Effector memory CD4-positive, alpha-beta T cell (primary cell): ENCODE measurements at regions not wholly inside any gene's neighbourhood (a gene's known extent, or its start where the extent isn't known, plus 50 kb on each side); places are given as distances from the start of the nearest gene placed in this dataset.

Source experiments
- DNase-seq, 3 donors: peaks; one replicate each; pipeline ENCODE4 v3.0.0-alpha.2; 2020
- H3K27ac ChIP-seq: 2 replicates; pipeline ENCODE4 v1.7.0; 2013; ENCODE audit warnings: mild to moderate bottlenecking, low read length, moderate library complexity; ENCODE audit not compliant: insufficient read depth, poor library complexity, severe bottlenecking
- H3K27me3 ChIP-seq: replicated peaks from 2 replicates; pipeline ENCODE4 v1.7.0; 2013; ENCODE audit warnings: mild to moderate bottlenecking, low read length; ENCODE audit not compliant: insufficient read depth, control insufficient read depth, poor library complexity, severe bottlenecking
- H3K36me3 ChIP-seq: 2 replicates; pipeline ENCODE4 v1.7.0; 2013; ENCODE audit warnings: mild to moderate bottlenecking, low read length, moderate library complexity; ENCODE audit not compliant: control insufficient read depth, insufficient read depth
- H3K4me1 ChIP-seq: 2 replicates; pipeline ENCODE4 v1.7.0; 2013; ENCODE audit warnings: low read length, mild to moderate bottlenecking; ENCODE audit not compliant: control insufficient read depth, insufficient read depth, poor library complexity, severe bottlenecking
- H3K4me3 ChIP-seq: 2 replicates; pipeline ENCODE4 v1.7.0; 2013; ENCODE audit warnings: low read length, low read depth, mild to moderate bottlenecking; ENCODE audit not compliant: insufficient read depth, poor library complexity, severe bottlenecking
- H3K9me3 ChIP-seq: 2 replicates; pipeline ENCODE4 v1.7.0; 2013; ENCODE audit warnings: mild to moderate bottlenecking, low read length, moderate library complexity; ENCODE audit not compliant: control insufficient read depth

DNA sequence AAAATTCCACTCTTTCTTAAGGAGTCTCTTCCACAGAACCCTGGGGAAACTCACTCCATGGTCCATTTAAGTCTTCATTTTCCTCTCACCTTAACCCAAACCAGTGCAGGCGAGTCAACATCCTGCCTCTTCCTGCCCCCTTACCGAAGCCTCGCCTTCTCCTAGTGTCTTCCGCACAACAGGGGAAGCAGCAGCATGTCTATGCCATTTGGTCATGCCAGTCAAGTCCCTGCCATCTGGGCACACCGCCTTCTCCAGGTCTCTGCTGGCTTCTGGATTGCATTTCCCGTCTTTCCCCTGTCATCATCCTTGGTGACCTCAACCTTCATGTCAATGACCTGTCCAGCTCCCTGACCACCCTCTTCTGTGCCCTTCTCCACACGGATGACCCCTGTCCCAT lies 77.3 kb upstream of the FZD7 start:
- Histone ChIP-seq H3K36me3 (no peaks in the 10 kb centered on the region), H3K4me3 (no peak overlapping the region), H3K9me3 (no peaks in the 10 kb centered on the region), H3K27me3 (no peaks in the 10 kb centered on the region), H3K4me1 (no peaks in the 10 kb centered on the region), H3K27ac (no peak overlapping the region)
- no peak for DNase-seq

DNA sequence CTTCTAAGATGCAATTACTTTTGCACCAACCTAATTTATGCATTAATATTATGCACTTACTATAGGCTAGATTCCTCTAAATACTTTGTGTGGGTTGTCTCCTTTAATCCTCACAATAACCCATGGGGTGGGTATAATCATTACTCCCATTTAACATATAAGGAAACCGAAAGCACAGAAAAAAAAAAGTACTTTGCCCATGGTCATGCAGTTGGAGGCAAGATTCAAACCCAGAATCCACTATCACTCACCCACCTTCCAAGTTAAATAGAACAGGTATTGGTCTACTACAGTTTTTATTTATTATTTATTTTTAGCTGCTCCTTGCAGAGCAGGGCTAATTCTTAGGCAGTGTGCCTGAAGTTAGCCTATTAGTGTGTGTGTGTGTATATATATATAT lies 76.6 kb upstream of the FZD7 start:
- Histone ChIP-seq H3K4me3 (no peak overlapping the region), H3K27ac (no peak overlapping the region), H3K36me3 (no peaks in the 10 kb centered on the region), H3K27me3 (no peaks in the 10 kb centered on the region), H3K9me3 (no peaks in the 10 kb centered on the region), H3K4me1 (no peaks in the 10 kb centered on the region)
- DNase-seq: no peak

- H3K27ac ChIP-seq: no peak overlapping the region
- no peaks in the 10 kb centered on the region for H3K27me3 ChIP-seq
- no peaks in the 10 kb centered on the region for H3K9me3 ChIP-seq
- H3K4me3 ChIP-seq: no peak overlapping the region
- no peak for DNase-seq
- no peaks in the 10 kb centered on the region for H3K36me3 ChIP-seq
- no peaks in the 10 kb centered on the region for H3K4me1 ChIP-seq
These were observed 74.5 kb upstream of the FZD7 start for GRCh38 chr2:201959198-201959597.

GRCh38 chr2:201959626-201960025 lies 74.0 kb upstream of the FZD7 start:
- H3K36me3 ChIP-seq: no peaks in the 10 kb centered on the region
- H3K4me3 ChIP-seq: no peak overlapping the region
- no peak for DNase-seq
- no peaks in the 10 kb centered on the region for H3K27me3 ChIP-seq
- no peaks in the 10 kb centered on the region for H3K9me3 ChIP-seq
- H3K4me1 ChIP-seq: no peaks in the 10 kb centered on the region
- no peak overlapping the region for H3K27ac ChIP-seq

DNA sequence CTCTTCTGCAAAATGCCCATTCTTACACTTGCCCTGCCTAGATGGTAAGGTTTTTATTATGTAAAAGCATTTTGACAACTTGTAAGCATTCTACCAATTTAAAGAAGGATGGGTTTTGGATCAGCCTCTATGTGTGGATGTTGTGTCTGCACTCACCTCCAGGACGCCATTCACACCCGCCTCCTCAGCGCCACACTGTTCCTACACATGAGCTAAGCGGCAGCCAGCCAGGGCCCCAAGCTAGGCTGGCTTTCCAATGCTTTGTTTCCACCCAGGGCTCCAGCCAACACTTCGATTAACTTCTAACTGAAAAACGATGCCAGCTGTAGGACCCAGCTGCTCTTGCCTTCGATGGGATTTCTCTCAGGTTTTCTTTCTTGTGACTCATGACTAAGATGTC lies 73.3 kb upstream of the FZD7 start:
- Histone ChIP-seq H3K4me1 (no peaks in the 10 kb centered on the region), H3K36me3 (no peaks in the 10 kb centered on the region), H3K27ac (no peak overlapping the region), H3K4me3 (no peak overlapping the region), H3K27me3 (no peaks in the 10 kb centered on the region), H3K9me3 (no peaks in the 10 kb centered on the region)
- DNase-seq: no peak

- DNase-seq: no peak
- Histone ChIP-seq H3K9me3 (no peaks in the 10 kb centered on the region), H3K27ac (no peak overlapping the region), H3K27me3 (no peaks in the 10 kb centered on the region), H3K4me1 (no peaks in the 10 kb centered on the region), H3K4me3 (no peak overlapping the region), H3K36me3 (no peaks in the 10 kb centered on the region)
These were observed 72.3 kb upstream of the FZD7 start for GRCh38 chr2:201961401-201961800.

- Histone ChIP-seq H3K27ac (no peak overlapping the region), H3K27me3 (no peaks in the 10 kb centered on the region), H3K9me3 (no peaks in the 10 kb centered on the region), H3K36me3 (no peaks in the 10 kb centered on the region), H3K4me3 (no peak overlapping the region), H3K4me1 (no peaks in the 10 kb centered on the region)
- DNase-seq: no peak
These were observed 70.7 kb upstream of the FZD7 start for GRCh38 chr2:201962774-201963562.

DNA sequence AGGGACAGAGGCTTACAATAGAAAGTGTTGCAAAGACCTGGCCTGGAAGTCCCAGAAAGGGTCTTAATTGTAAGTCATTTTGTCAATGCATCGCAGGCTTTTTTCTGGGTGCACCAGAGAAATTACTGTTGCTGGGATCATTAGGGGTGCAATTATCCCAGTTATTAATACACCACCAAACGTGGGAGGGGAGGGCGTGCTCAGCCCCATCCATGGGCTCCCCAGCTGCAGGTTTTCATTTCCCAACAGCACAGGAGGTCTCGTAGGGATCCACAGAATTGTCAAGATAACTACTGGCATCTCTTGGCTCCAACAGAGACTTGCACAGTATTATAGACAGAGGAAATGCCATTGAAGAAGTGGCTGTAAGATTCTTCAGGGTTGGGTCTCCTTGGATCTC lies 69.6 kb upstream of the FZD7 start:
- no peak overlapping the region for H3K27ac ChIP-seq
- H3K4me1 ChIP-seq: no peaks in the 10 kb centered on the region
- no peak overlapping the region for H3K4me3 ChIP-seq
- no peaks in the 10 kb centered on the region for H3K36me3 ChIP-seq
- no peaks in the 10 kb centered on the region for H3K27me3 ChIP-seq
- DNase-seq: no peak
- H3K9me3 ChIP-seq: no peaks in the 10 kb centered on the region

- H3K27me3 ChIP-seq: no peaks in the 10 kb centered on the region
- DNase-seq: peak in 1 of 3 donors; percentile 4
- H3K36me3 ChIP-seq: no peaks in the 10 kb centered on the region
- no peak overlapping the region for H3K27ac ChIP-seq
- no peak overlapping the region for H3K4me3 ChIP-seq
- no peaks in the 10 kb centered on the region for H3K9me3 ChIP-seq
- H3K4me1 ChIP-seq: no peaks in the 10 kb centered on the region
These were observed 68.9 kb upstream of the FZD7 start for GRCh38 chr2:201964631-201965206.

- Histone ChIP-seq H3K27ac (no peak overlapping the region), H3K27me3 (no peaks in the 10 kb centered on the region)
- DNase-seq: no peak
These were observed 68.1 kb upstream of the FZD7 start for GRCh38 chr2:201965550-201965949.

More at GRCh38 chr2:201965550-201965949, 68.1 kb upstream of the FZD7 start:
- no peaks in the 10 kb centered on the region for H3K36me3 ChIP-seq
- no peaks in the 10 kb centered on the region for H3K9me3 ChIP-seq
- H3K4me3 ChIP-seq: no peak overlapping the region
- H3K4me1 ChIP-seq: no peaks in the 10 kb centered on the region
